DND-41 (cell line): ENCODE measurements at regions not wholly inside any gene's neighbourhood (a gene's known extent, or its start where the extent isn't known, plus 50 kb on each side); places are given as distances from the start of the nearest gene placed in this dataset.

Experiments used
- EZH2 ChIP-seq: IDR thresholded peaks from 3 replicates; pipeline ENCODE4 v1.6.1; 2012; ENCODE audit warnings: borderline replicate concordance, low read depth, mild to moderate bottlenecking, moderate library complexity, low read length, inconsistent platforms; ENCODE audit not compliant: severe bottlenecking
- TF ChIP-seq, protein P1 (sequence below): IDR thresholded peaks from 2 replicates; pipeline ENCODE4 v1.5.1; 2012; ENCODE audit warnings: borderline replicate concordance, low read length, moderate library complexity, mild to moderate bottlenecking; ENCODE audit not compliant: poor library complexity, severe bottlenecking; ENCODE audit errors: extremely low read depth

DNA sequence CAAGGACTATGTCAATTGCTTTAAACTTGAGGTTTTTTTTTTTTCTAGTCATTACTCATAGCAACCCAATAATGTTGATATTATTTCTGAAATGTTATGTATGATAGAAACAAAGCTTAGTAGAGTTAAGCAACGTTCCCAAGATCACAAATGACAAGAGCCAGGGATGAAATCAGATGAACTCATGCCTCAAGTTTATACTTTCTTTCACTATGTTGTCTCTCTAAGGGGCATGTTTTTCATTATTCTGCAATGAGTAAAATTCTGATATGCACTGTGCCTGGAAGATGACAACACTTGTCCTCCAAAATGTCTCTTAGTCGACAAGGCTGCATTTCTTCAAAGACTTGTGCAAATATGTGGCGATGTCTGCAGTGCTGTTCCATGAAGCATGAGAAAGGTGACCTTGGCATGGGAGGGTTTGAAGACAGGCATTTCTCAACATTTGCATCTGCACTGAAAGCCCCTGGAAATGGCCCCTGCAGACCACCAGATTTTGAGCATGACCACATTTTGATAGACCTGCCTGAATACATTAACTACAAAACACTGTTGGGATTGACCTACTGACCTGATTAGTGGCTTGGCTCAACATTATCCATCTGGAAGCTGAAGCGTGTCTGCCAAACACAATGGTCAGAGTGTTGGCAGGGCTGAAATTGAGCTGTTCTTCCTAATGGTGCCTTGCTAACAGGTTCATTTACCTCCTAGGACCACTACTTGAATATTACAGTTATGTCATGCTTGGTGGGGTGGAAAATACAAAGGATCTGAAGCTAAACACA is 1027.5 kb downstream of the CDH11 start:
- TF ChIP-seq, protein P1, sequence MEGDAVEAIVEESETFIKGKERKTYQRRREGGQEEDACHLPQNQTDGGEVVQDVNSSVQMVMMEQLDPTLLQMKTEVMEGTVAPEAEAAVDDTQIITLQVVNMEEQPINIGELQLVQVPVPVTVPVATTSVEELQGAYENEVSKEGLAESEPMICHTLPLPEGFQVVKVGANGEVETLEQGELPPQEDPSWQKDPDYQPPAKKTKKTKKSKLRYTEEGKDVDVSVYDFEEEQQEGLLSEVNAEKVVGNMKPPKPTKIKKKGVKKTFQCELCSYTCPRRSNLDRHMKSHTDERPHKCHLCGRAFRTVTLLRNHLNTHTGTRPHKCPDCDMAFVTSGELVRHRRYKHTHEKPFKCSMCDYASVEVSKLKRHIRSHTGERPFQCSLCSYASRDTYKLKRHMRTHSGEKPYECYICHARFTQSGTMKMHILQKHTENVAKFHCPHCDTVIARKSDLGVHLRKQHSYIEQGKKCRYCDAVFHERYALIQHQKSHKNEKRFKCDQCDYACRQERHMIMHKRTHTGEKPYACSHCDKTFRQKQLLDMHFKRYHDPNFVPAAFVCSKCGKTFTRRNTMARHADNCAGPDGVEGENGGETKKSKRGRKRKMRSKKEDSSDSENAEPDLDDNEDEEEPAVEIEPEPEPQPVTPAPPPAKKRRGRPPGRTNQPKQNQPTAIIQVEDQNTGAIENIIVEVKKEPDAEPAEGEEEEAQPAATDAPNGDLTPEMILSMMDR, result no peak
- TF ChIP-seq EZH2, result no peak
